H1 (cell line): ENCODE measurements at regions not wholly inside any gene's neighbourhood (a gene's known extent, or its start where the extent isn't known, plus 50 kb on each side); places are given as distances from the start of the nearest gene placed in this dataset.
A peak's percentile ranks its signal among the peaks of the same experiment; 100 is the strongest.

Experiments used
- CTCF ChIA-PET: fragments of 300-600 bp; sonication (Branson Sonifier 250); formaldehyde crosslinking; loops from one replicate; lab custom pipeline; 2021; ENCODE audit not compliant: partially characterized antibody; lab: Charles Lee
- POLR2A ChIA-PET: fragments of 300-600 bp; sonication (Branson Sonifier 250); formaldehyde crosslinking; loops from one replicate; lab custom pipeline; 2021; ENCODE audit warnings: inconsistent platforms; ENCODE audit not compliant: partially characterized antibody; lab: Charles Lee
- DNase-seq, 2 experiments: peaks; one replicate each; pipeline versions ENCODE4 v3.0.0 to v3.0.0-alpha.2; 2010 to 2022; ENCODE audit warnings: low spot score in 2 of 2, low read depth in 1 of 2, mixed read lengths in 1 of 2
- FAIRE-seq: peaks from 2 replicates; lab custom pipeline; 2011; peaks lifted over from hg19 to GRCh38; lab: Jason Lieb, UNC
- H2AFZ ChIP-seq: 2 replicates; pipeline ENCODE4 v1.8.1; 2012; ENCODE audit warnings: low read length, inconsistent platforms
- H2AK5ac ChIP-seq: 2 replicates; pipeline ENCODE4 v1.6.1; 2013; ENCODE audit warnings: low read depth, low read length
- H2BK120ac ChIP-seq: replicated peaks from 2 replicates; pipeline ENCODE3; 2013; ENCODE audit warnings: low read depth, low read length, inconsistent platforms
- H2BK12ac ChIP-seq: 2 replicates; pipeline ENCODE4 v1.6.1; 2013; ENCODE audit warnings: low read depth, low read length
- H2BK15ac ChIP-seq: 2 replicates; pipeline ENCODE4 v1.6.1; 2013; ENCODE audit warnings: low read length
- H2BK20ac ChIP-seq: 2 replicates; pipeline ENCODE4 v1.6.1; 2013; ENCODE audit warnings: low read length
- H2BK5ac ChIP-seq: 2 replicates; pipeline ENCODE4 v1.6.1; 2013; ENCODE audit warnings: low read depth, low read length
- H3K14ac ChIP-seq: 2 replicates; pipeline ENCODE4 v1.6.1; 2013; ENCODE audit warnings: inconsistent platforms; ENCODE audit not compliant: insufficient read length
- H3K18ac ChIP-seq: 2 replicates; pipeline ENCODE4 v1.6.1; 2013; ENCODE audit warnings: low read length; ENCODE audit errors: extremely low read depth
- H3K23ac ChIP-seq: 2 replicates; pipeline ENCODE4 v1.6.1; 2013; ENCODE audit warnings: inconsistent platforms; ENCODE audit not compliant: insufficient read length
- H3K23me2 ChIP-seq: 2 replicates; pipeline ENCODE4 v1.6.1; 2013; ENCODE audit warnings: low read depth, low read length
- H3K27ac ChIP-seq: 2 replicates; pipeline ENCODE4 v1.6.1; 2011; ENCODE audit warnings: low read depth, low read length, inconsistent platforms
- H3K27me3 ChIP-seq, 4 experiments: replicated peaks in 1 of 4; 1 replicate in 1 of 4; 2 replicates in 3 of 4; pipeline versions ENCODE4 v1.6.1 to v1.8.1; 2011 to 2013; ENCODE audit warnings: low read length in 3 of 4, mild to moderate bottlenecking in 3 of 4, inconsistent platforms in 2 of 4, mixed read lengths in 2 of 4, moderate library complexity in 1 of 4; ENCODE audit not compliant: control insufficient read depth in 3 of 4, insufficient read depth in 3 of 4; ENCODE audit errors: extremely low read depth in 1 of 4
- H3K36me3 ChIP-seq, 4 experiments: 2 replicates each; pipeline versions ENCODE4 v1.6.1 to v1.8.1; 2011 to 2013; ENCODE audit warnings: mild to moderate bottlenecking in 4 of 4, low read length in 3 of 4, moderate library complexity in 2 of 4, control low read depth in 1 of 4, inconsistent platforms in 1 of 4; ENCODE audit not compliant: insufficient read depth in 4 of 4, control insufficient read depth in 2 of 4
- H3K4ac ChIP-seq: replicated peaks from 2 replicates; pipeline ENCODE3; 2013; ENCODE audit warnings: low read length, low read depth, mixed read lengths, inconsistent platforms; ENCODE audit not compliant: insufficient read length
- H3K4me1 ChIP-seq, 4 experiments: replicated peaks in 1 of 4; 1 replicate in 1 of 4; 2 replicates in 3 of 4; pipeline versions ENCODE4 v1.6.1 to v1.8.1; 2011 to 2013; ENCODE audit warnings: low read length in 3 of 4, inconsistent platforms in 2 of 4, mixed read lengths in 1 of 4; ENCODE audit not compliant: insufficient read depth in 4 of 4, control insufficient read depth in 3 of 4
- H3K4me2 ChIP-seq, 2 experiments: 2 replicates each; pipeline versions ENCODE4 v1.6.1 to v1.8.1; 2011 to 2013; ENCODE audit warnings: low read depth in 2 of 2, low read length in 2 of 2, control low read depth in 1 of 2, inconsistent platforms in 1 of 2, mild to moderate bottlenecking in 1 of 2; ENCODE audit not compliant: insufficient read depth in 1 of 2
- H3K4me3 ChIP-seq, 4 experiments: fragments of 200-600, 300-600 bp in 1 of 4; sonication (generic), shearing (Covaris generic), sonication (Bioruptor Twin) in 1 of 4; 2 replicates each; pipeline versions ENCODE4 v1.5.1 to v1.8.1; 2011 to 2016; ENCODE audit warnings: low read length in 4 of 4, low read depth in 3 of 4, control low read depth in 2 of 4, inconsistent platforms in 2 of 4, mild to moderate bottlenecking in 2 of 4, mixed read lengths in 1 of 4, moderate library complexity in 1 of 4; ENCODE audit not compliant: insufficient read depth in 2 of 4; ENCODE audit errors: extremely low read depth in 1 of 4
- H3K56ac ChIP-seq: replicated peaks from 2 replicates; pipeline ENCODE3; 2013; ENCODE audit warnings: low read depth, mild to moderate bottlenecking, mixed read lengths, low read length, inconsistent platforms; ENCODE audit not compliant: insufficient read length
- H3K79me1 ChIP-seq: 2 replicates; pipeline ENCODE4 v1.6.1; 2013; ENCODE audit warnings: low read depth, low read length, control low read depth
- H3K79me2 ChIP-seq, 2 experiments: 2 replicates each; pipeline versions ENCODE4 v1.6.1 to v1.8.1; 2012 to 2013; ENCODE audit warnings: low read length in 2 of 2, mild to moderate bottlenecking in 2 of 2, inconsistent platforms in 1 of 2; ENCODE audit not compliant: insufficient read depth in 2 of 2, control insufficient read depth in 1 of 2
- H3K9ac ChIP-seq, 4 experiments: replicated peaks in 1 of 4; 1 replicate in 1 of 4; 2 replicates in 3 of 4; pipeline versions ENCODE4 v1.6.1 to v1.8.1; 2011 to 2013; ENCODE audit warnings: low read depth in 3 of 4, low read length in 3 of 4, control low read depth in 2 of 4, mild to moderate bottlenecking in 2 of 4, moderate library complexity in 2 of 4, inconsistent platforms in 1 of 4; ENCODE audit errors: extremely low read depth in 1 of 4
- H3K9me3 ChIP-seq, 2 experiments: 2 replicates each; pipeline versions ENCODE4 v1.6.1 to v1.8.1; 2012 to 2013; ENCODE audit warnings: mild to moderate bottlenecking in 2 of 2, moderate library complexity in 2 of 2, control low read depth in 1 of 2, inconsistent platforms in 1 of 2, low read depth in 1 of 2, low read length in 1 of 2, mixed read lengths in 1 of 2; ENCODE audit not compliant: insufficient read depth in 2 of 2
- H4K20me1 ChIP-seq, 2 experiments: replicated peaks in 1 of 2; 2 replicates each; pipeline versions ENCODE3 to v1.8.1; 2011 to 2013; ENCODE audit warnings: inconsistent platforms in 2 of 2, low read length in 2 of 2, mild to moderate bottlenecking in 1 of 2; ENCODE audit not compliant: insufficient read depth in 2 of 2, control insufficient read depth in 1 of 2
- H4K5ac ChIP-seq: 2 replicates; pipeline ENCODE4 v1.6.1; 2013; ENCODE audit warnings: low read length, low read depth, mixed read lengths, inconsistent platforms; ENCODE audit not compliant: insufficient read length
- H4K8ac ChIP-seq: 2 replicates; pipeline ENCODE4 v1.8.0; 2013; ENCODE audit warnings: mild to moderate bottlenecking, moderate library complexity, low read length, inconsistent platforms; ENCODE audit not compliant: insufficient read depth; ENCODE audit errors: extremely low read depth
- H4K91ac ChIP-seq: replicated peaks from 2 replicates; pipeline ENCODE3; 2013; ENCODE audit warnings: low read length, mixed read lengths, inconsistent platforms; ENCODE audit not compliant: insufficient read length
- CBX8 ChIP-seq: fragments of 300-800, 300-1000 bp; sonication (generic); IDR thresholded peaks from 2 replicates; pipeline ENCODE4 v1.7.1; 2016; ENCODE audit warnings: low read depth, low read length, borderline replicate concordance
- CHD2 ChIP-seq: IDR thresholded peaks from 2 replicates; pipeline ENCODE4 v1.6.1; 2012; ENCODE audit warnings: low read length, improper control_type of control experiment
- CTBP2 ChIP-seq: IDR thresholded peaks from 2 replicates; pipeline ENCODE4 v1.7.0; 2011; ENCODE audit warnings: borderline replicate concordance, mild to moderate bottlenecking, moderate library complexity, mixed read lengths, low read length; ENCODE audit not compliant: insufficient read depth, insufficient read length
- EGR1 ChIP-seq: IDR thresholded peaks from 2 replicates; pipeline ENCODE4 v1.6.1; 2011; ENCODE audit warnings: low read depth, low read length, borderline replicate concordance
- HDAC2 ChIP-seq, 2 experiments: fragments of 300-600 bp in 1 of 2; sonication (generic) in 1 of 2; IDR thresholded peaks; 2 replicates each; pipeline ENCODE4 v1.6.1; 2011 to 2012; ENCODE audit warnings: low read depth in 2 of 2, low read length in 2 of 2, mild to moderate bottlenecking in 2 of 2, moderate library complexity in 2 of 2, borderline replicate concordance in 1 of 2, inconsistent platforms in 1 of 2
- MAFK ChIP-seq: IDR thresholded peaks from 2 replicates; pipeline ENCODE4 v1.6.1; 2012; ENCODE audit warnings: low read depth, mild to moderate bottlenecking, improper control_type of control experiment, low read length
- SP1 ChIP-seq: IDR thresholded peaks from 2 replicates; pipeline ENCODE4 v1.6.1; 2011; ENCODE audit warnings: low read depth, low read length
- WGBS, 2 experiments: shearing (Covaris generic) in 1 of 2; methylation state at CpG; one replicate each; pipeline versions ENCODE4 v1.1.6 to v1.1.7; 2013 to 2015; ENCODE audit warnings: low lambda C conversion rate in 2 of 2, mixed read lengths in 2 of 2, inconsistent platforms in 1 of 2, low coverage in 1 of 2, missing lambda C conversion rate in 1 of 2; ENCODE audit not compliant: insufficient replicate concordance in 2 of 2, insufficient coverage in 1 of 2, insufficient read length in 1 of 2; ENCODE audit errors: extremely low coverage in 1 of 2, missing lambda C conversion rate in 1 of 2; 5-methylcytosine and 5-hydroxymethylcytosine counted together

- H2BK5ac ChIP-seq: no peak overlapping the region
- H2BK12ac ChIP-seq: no peak overlapping the region
- no peak for TF ChIP-seq CBX8
- TF ChIP-seq HDAC2 (IDR thresholded peaks at IDR 0.05; ENCODE audit: borderline replicate concordance in 1 of 2, low read depth in 2 of 2, low read length in 2 of 2): no peak
- TF ChIP-seq MAFK: no peak
- TF ChIP-seq EGR1: no peak
- no peak for TF ChIP-seq CHD2
- TF ChIP-seq CTBP2: no peak
- TF ChIP-seq SP1: no peak
- no peak overlapping the region for H3K4ac ChIP-seq
- no peaks in the 10 kb centered on the region for H3K79me2 ChIP-seq
- no peak overlapping the region for H3K18ac ChIP-seq
- H3K79me1 ChIP-seq: no peaks in the 10 kb centered on the region
- H2AK5ac ChIP-seq: no peak overlapping the region
- no peak overlapping the region for H3K4me3 ChIP-seq
- no peaks in the 10 kb centered on the region for H3K23me2 ChIP-seq
- H2BK15ac ChIP-seq: no peak overlapping the region
- no peak for FAIRE-seq
- no peaks in the 10 kb centered on the region for H4K20me1 ChIP-seq
- peaks cover 0 to 3% of the 10 kb centered on the region in 2 experiments; a peak in 1 of 4 replicates for H3K9me3 ChIP-seq
- DNase-seq: no peak
- no peak overlapping the region for H2BK20ac ChIP-seq
- H3K23ac ChIP-seq: no peak overlapping the region
- ChIA-PET CTCF (interaction anchor here (0.6 to 1.1 kb wide), 2 partner anchors 21 to 30 kb away, joined by 3 to 4 read pairs; no protein-coding TSS in a partner anchor), POLR2A (no interaction called here)
- no peak overlapping the region for H4K5ac ChIP-seq
- WGBS, 2 experiments: 78% methylated on average over 4 of the region's 4 CpGs; no CpG with 5 or more reads in 1 of the 2 experiments
- H3K36me3 ChIP-seq: no peaks in the 10 kb centered on the region
- no peak overlapping the region for H4K91ac ChIP-seq
- no peak overlapping the region for H2BK120ac ChIP-seq
- H4K8ac ChIP-seq: no peak overlapping the region
- H3K4me2 ChIP-seq: no peak overlapping the region
- no peak overlapping the region for H3K9ac ChIP-seq
- no peaks in the 10 kb centered on the region for H3K4me1 ChIP-seq
- H3K56ac ChIP-seq: no peak overlapping the region
- peak overlapping the region; percentile 63; the same call in 1 of the 2 replicates for H2AFZ ChIP-seq
- no peaks in the 10 kb centered on the region; a peak in 1 of 7 replicates for H3K27me3 ChIP-seq
- H3K27ac ChIP-seq: no peak overlapping the region
- H3K14ac ChIP-seq: no peak overlapping the region
Measured at GRCh38 chr16:9465161-9465560, 373.7 kb downstream of the HAPSTR1 start.
